Loucy (cell line): ENCODE measurements at regions not wholly inside any gene's neighbourhood (a gene's known extent, or its start where the extent isn't known, plus 50 kb on each side); places are given as distances from the start of the nearest gene placed in this dataset.
A peak's percentile ranks its signal among the peaks of the same experiment; 100 is the strongest.
"Not testable (repeated sequence)": the region's sequence is repeated elsewhere in the genome, so short reads cannot be mapped to it uniquely, and the experiment has no call there.

Source experiments
- H2AFZ ChIP-seq: fragments of 200-600 bp; sonication (generic); 2 replicates; pipeline ENCODE4 v1.6.0; 2016; ENCODE audit warnings: antibody characterized with exemption, mild to moderate bottlenecking, low read length, moderate library complexity
- H3F3A ChIP-seq: fragments of 200-600 bp; 2 replicates; pipeline ENCODE4 v1.6.0; 2016; ENCODE audit warnings: antibody characterized with exemption, low read depth, mild to moderate bottlenecking
- H3K27me3 ChIP-seq: fragments of 200-600 bp; sonication (generic); 2 replicates; pipeline ENCODE4 v1.6.1; 2014; ENCODE audit warnings: low read length, mild to moderate bottlenecking; ENCODE audit not compliant: insufficient read depth, poor library complexity, severe bottlenecking
- H3K36me3 ChIP-seq: fragments of 200-600 bp; sonication (generic); 2 replicates; pipeline ENCODE4 v1.6.1; 2016; ENCODE audit warnings: low read length; ENCODE audit not compliant: insufficient read depth
- H3K4me1 ChIP-seq: fragments of 200-600 bp; sonication (generic); 2 replicates; pipeline ENCODE4 v1.5.1; 2014; ENCODE audit warnings: low read length, mild to moderate bottlenecking; ENCODE audit not compliant: insufficient read depth, poor library complexity, severe bottlenecking
- H3K4me2 ChIP-seq: fragments of 200-600 bp; sonication (generic); 2 replicates; pipeline ENCODE4 v1.6.0; 2014; ENCODE audit warnings: antibody characterized with exemption, low read length, low read depth, mild to moderate bottlenecking; ENCODE audit not compliant: poor library complexity, severe bottlenecking
- H3K4me3 ChIP-seq: fragments of 200-600 bp; sonication (generic); 2 replicates; pipeline ENCODE4 v1.5.1; 2014; ENCODE audit warnings: low read length, mild to moderate bottlenecking, mixed read lengths; ENCODE audit not compliant: poor library complexity, severe bottlenecking
- H3K79me2 ChIP-seq: fragments of 200-600 bp; sonication (generic); 2 replicates; pipeline ENCODE4 v1.6.1; 2014; ENCODE audit warnings: low read length; ENCODE audit not compliant: insufficient read depth
- H3K9ac ChIP-seq: fragments of 200-600 bp; sonication (generic); 2 replicates; pipeline ENCODE4 v1.6.0; 2014; ENCODE audit warnings: mild to moderate bottlenecking, low read depth, low read length, moderate library complexity; ENCODE audit not compliant: poor library complexity, severe bottlenecking
- H3K9me2 ChIP-seq: fragments of 200-600 bp; sonication (generic); replicated peaks from 2 replicates; pipeline ENCODE4 v1.6.1; 2016; ENCODE audit warnings: low read depth, low read length, mixed read lengths
- H3K9me3 ChIP-seq: fragments of 200-600 bp; sonication (generic); 2 replicates; pipeline ENCODE4 v1.6.1; 2014; ENCODE audit warnings: mild to moderate bottlenecking, antibody characterized with exemption, low read length, low read depth; ENCODE audit not compliant: insufficient read depth
- H4K20me1 ChIP-seq: fragments of 200-600 bp; sonication (generic); 2 replicates; pipeline ENCODE4 v1.6.0; 2014; ENCODE audit warnings: antibody characterized with exemption, low read length, mild to moderate bottlenecking; ENCODE audit not compliant: insufficient read depth, poor library complexity, severe bottlenecking
- CTCF ChIP-seq: fragments of 200-600 bp; sonication (generic); conservative IDR thresholded peaks from 2 replicates; pipeline ENCODE4 v1.5.1; 2014; ENCODE audit warnings: mild to moderate bottlenecking, antibody characterized with exemption, low read length
- EZH2phosphoT487 ChIP-seq: fragments of 200-600 bp; IDR thresholded peaks from 2 replicates; pipeline ENCODE4 v1.6.1; 2018; ENCODE audit warnings: antibody characterized with exemption, mild to moderate bottlenecking, moderate library complexity, borderline replicate concordance

- H2AFZ ChIP-seq, result no peak overlapping the region
- H3K27me3 ChIP-seq, result no peaks in the 10 kb centered on the region
- TF ChIP-seq EZH2phosphoT487 (no peak), CTCF (no peak)
- H3K9me2 ChIP-seq, result no peaks in the 10 kb centered on the region
- no peak overlapping the region for H3K9ac ChIP-seq
- no peaks in the 10 kb centered on the region for H3K9me3 ChIP-seq
- H3F3A ChIP-seq, result no peaks in the 10 kb centered on the region
- H4K20me1 ChIP-seq, result no peaks in the 10 kb centered on the region
- H3K36me3 ChIP-seq, result no peaks in the 10 kb centered on the region
- peaks cover 17% of the 10 kb centered on the region for H3K4me1 ChIP-seq
- H3K4me3 ChIP-seq, result no peak overlapping the region
- H3K79me2 ChIP-seq, result no peaks in the 10 kb centered on the region
- H3K4me2 ChIP-seq, result no peak overlapping the region
Observed at GRCh38 chr2:199189229-199189628, 268.5 kb downstream of the SATB2 start.

GRCh38 chr2:199186301-199186751 lies 271.4 kb downstream of the SATB2 start:
- Histone ChIP-seq H3K36me3 (no peaks in the 10 kb centered on the region), H3K79me2 (no peaks in the 10 kb centered on the region), H3K4me2 (peak overlapping the region; percentile 48), H3F3A (no peaks in the 10 kb centered on the region), H3K9me3 (no peaks in the 10 kb centered on the region), H3K27me3 (no peaks in the 10 kb centered on the region), H3K9me2 (no peaks in the 10 kb centered on the region), H2AFZ (no peak overlapping the region), H3K4me1 (peaks cover 17% of the 10 kb centered on the region), H3K9ac (no peak overlapping the region), H4K20me1 (no peaks in the 10 kb centered on the region), H3K4me3 (peak overlapping the region; percentile 2)
- TF ChIP-seq CTCF (no peak), EZH2phosphoT487 (no peak)

GRCh38 chr2:199185174-199185573 lies 272.6 kb downstream of the SATB2 start:
- not testable (repeated sequence) for H3K9ac ChIP-seq, H3K79me2 ChIP-seq, H3F3A ChIP-seq, H3K4me3 ChIP-seq, H4K20me1 ChIP-seq, H3K4me2 ChIP-seq, H3K9me3 ChIP-seq, H3K36me3 ChIP-seq, H2AFZ ChIP-seq, H3K9me2 ChIP-seq, H3K27me3 ChIP-seq
- H3K4me1 ChIP-seq, result peaks cover 17% of the 10 kb centered on the region

- Histone ChIP-seq H3K4me1 (no peaks in the 10 kb centered on the region), H3K4me2 (no peak overlapping the region), H2AFZ (no peak overlapping the region), H3K27me3 (no peaks in the 10 kb centered on the region), H3K9me3 (no peaks in the 10 kb centered on the region), H3F3A (no peaks in the 10 kb centered on the region), H3K4me3 (no peak overlapping the region), H4K20me1 (no peaks in the 10 kb centered on the region), H3K9ac (no peak overlapping the region), H3K79me2 (no peaks in the 10 kb centered on the region), H3K9me2 (no peaks in the 10 kb centered on the region), H3K36me3 (no peaks in the 10 kb centered on the region)
- no peak for TF ChIP-seq CTCF
- no peak for TF ChIP-seq EZH2phosphoT487
Observed at GRCh38 chr2:199163613-199164458, 293.9 kb downstream of the SATB2 start.
